ENCODE measurements at regions not wholly inside any gene's neighbourhood (a gene's known extent, or its start where the extent isn't known, plus 50 kb on each side); places are given as distances from the start of the nearest gene placed in this dataset.

GRCh38 chr11:36724742-36725385, 126.8 kb upstream of the RAG2 start:
- intact Hi-C loops (cut with micrococcal nuclease; ENCODE audit: unreplicated experiment), result no loop called here
- H3K27me3 Mint-ChIP-seq (ENCODE audit: unreplicated experiment), result peaks cover 11% of the 10 kb centered on the region
- H3K27ac Mint-ChIP-seq (ENCODE audit: unreplicated experiment), result no peak overlapping the region
- H3K4me1 Mint-ChIP-seq (ENCODE audit: low read depth, unreplicated experiment), result no peaks in the 10 kb centered on the region
- no peak for DNase-seq
- CTCF ChIA-PET, result no interaction called here
- no peaks in the 10 kb centered on the region for H3K9me3 Mint-ChIP-seq (ENCODE audit: low read depth, unreplicated experiment)
- no peak overlapping the region for H3K4me3 Mint-ChIP-seq (ENCODE audit: low read depth, unreplicated experiment)
- TF ChIP-seq CTCF (IDR thresholded peaks at IDR 0.05; ENCODE audit: unreplicated experiment), result no peak
- no TSS peak for BruUV-seq (replicated peaks)
- no peaks in the 10 kb centered on the region for H3K36me3 Mint-ChIP-seq (ENCODE audit: insufficient read depth, unreplicated experiment)

GRCh38 chr11:36722421-36722820, 124.4 kb upstream of the RAG2 start:
- no TSS peak for BruUV-seq (replicated peaks)
- CTCF ChIA-PET, result no interaction called here
- no peaks in the 10 kb centered on the region for H3K36me3 Mint-ChIP-seq (ENCODE audit: insufficient read depth, unreplicated experiment)
- H3K4me3 Mint-ChIP-seq (ENCODE audit: low read depth, unreplicated experiment), result no peak overlapping the region
- intact Hi-C loops (cut with micrococcal nuclease; ENCODE audit: unreplicated experiment), result no loop called here
- no peaks in the 10 kb centered on the region for H3K4me1 Mint-ChIP-seq (ENCODE audit: low read depth, unreplicated experiment)
- H3K27me3 Mint-ChIP-seq (ENCODE audit: unreplicated experiment), result peaks cover 22% of the 10 kb centered on the region
- no peak overlapping the region for H3K27ac Mint-ChIP-seq (ENCODE audit: unreplicated experiment)
- H3K9me3 Mint-ChIP-seq (ENCODE audit: low read depth, unreplicated experiment), result no peaks in the 10 kb centered on the region
- no peak for DNase-seq
- TF ChIP-seq CTCF (IDR thresholded peaks at IDR 0.05; ENCODE audit: unreplicated experiment), result no peak

- no TSS peak for BruUV-seq (replicated peaks)
- Mint-ChIP-seq H3K4me3 (ENCODE audit: low read depth, unreplicated experiment) (no peak overlapping the region), H3K4me1 (ENCODE audit: low read depth, unreplicated experiment) (no peaks in the 10 kb centered on the region), H3K36me3 (ENCODE audit: insufficient read depth, unreplicated experiment) (no peaks in the 10 kb centered on the region), H3K27ac (ENCODE audit: unreplicated experiment) (no peak overlapping the region), H3K9me3 (ENCODE audit: low read depth, unreplicated experiment) (no peaks in the 10 kb centered on the region), H3K27me3 (ENCODE audit: unreplicated experiment) (peaks cover 14% of the 10 kb centered on the region)
- no peak for DNase-seq
- CTCF ChIA-PET, result no interaction called here
- no peak for TF ChIP-seq CTCF (IDR thresholded peaks at IDR 0.05; ENCODE audit: unreplicated experiment)
- intact Hi-C loops (cut with micrococcal nuclease; ENCODE audit: unreplicated experiment), result no loop called here
These were observed 121.5 kb upstream of the RAG2 start for GRCh38 chr11:36719358-36720107.

- CTCF ChIA-PET, result no interaction called here
These were observed 120.4 kb upstream of the RAG2 start for GRCh38 chr11:36718451-36718850.

More at GRCh38 chr11:36718451-36718850, 120.4 kb upstream of the RAG2 start:
- DNase-seq, result no peak
- Mint-ChIP-seq H3K27me3 (ENCODE audit: unreplicated experiment) (peaks cover 14% of the 10 kb centered on the region), H3K9me3 (ENCODE audit: low read depth, unreplicated experiment) (no peaks in the 10 kb centered on the region), H3K36me3 (ENCODE audit: insufficient read depth, unreplicated experiment) (no peaks in the 10 kb centered on the region), H3K4me1 (ENCODE audit: low read depth, unreplicated experiment) (no peaks in the 10 kb centered on the region), H3K27ac (ENCODE audit: unreplicated experiment) (no peak overlapping the region), H3K4me3 (ENCODE audit: low read depth, unreplicated experiment) (no peak overlapping the region)
- no TSS peak for BruUV-seq (replicated peaks)
- no peak for TF ChIP-seq CTCF (IDR thresholded peaks at IDR 0.05; ENCODE audit: unreplicated experiment)
- intact Hi-C loops (cut with micrococcal nuclease; ENCODE audit: unreplicated experiment), result no loop called here

Measured in Calu3 (cell line).